IMR-90 (cell line): ENCODE measurements at regions not wholly inside any gene's neighbourhood (a gene's known extent, or its start where the extent isn't known, plus 50 kb on each side); places are given as distances from the start of the nearest gene placed in this dataset.

Experiments used
- BHLHE40 ChIP-seq: fragments of 150-350 bp; IDR thresholded peaks from 2 replicates; pipeline ENCODE4 v1.6.1; 2016; ENCODE audit warnings: mild to moderate bottlenecking, low read depth, low read length
- CEBPB ChIP-seq: IDR thresholded peaks from 2 replicates; pipeline ENCODE4 v1.6.1; 2012; ENCODE audit warnings: low read depth, low read length, improper control_type of control experiment
- CHD1 ChIP-seq: IDR thresholded peaks from 2 replicates; pipeline ENCODE4 v1.6.1; 2012; ENCODE audit warnings: low read depth, low read length, improper control_type of control experiment
- CTCF ChIP-seq: conservative IDR thresholded peaks from 2 replicates; pipeline ENCODE4 v1.5.1; 2012; ENCODE audit warnings: mild to moderate bottlenecking, low read depth, low read length, improper control_type of control experiment
- FOS ChIP-seq: fragments of 150-350 bp; IDR thresholded peaks from 2 replicates; pipeline ENCODE4 v1.6.1; 2016; ENCODE audit warnings: low read depth, low read length
- MAZ ChIP-seq: IDR thresholded peaks from 2 replicates; pipeline ENCODE4 v1.6.1; 2012; ENCODE audit warnings: low read depth, mild to moderate bottlenecking, low read length, improper control_type of control experiment, moderate library complexity, borderline replicate concordance
- POLR2A ChIP-seq: IDR thresholded peaks from 2 replicates; pipeline ENCODE4 v1.6.1; 2012; ENCODE audit warnings: mild to moderate bottlenecking, low read depth, low read length
- RAD21 ChIP-seq: IDR thresholded peaks from 2 replicates; pipeline ENCODE4 v1.6.1; 2012; ENCODE audit warnings: low read length, improper control_type of control experiment
- RCOR1 ChIP-seq: IDR thresholded peaks from 2 replicates; pipeline ENCODE4 v1.6.1; 2012; ENCODE audit warnings: mild to moderate bottlenecking, low read length, improper control_type of control experiment; ENCODE audit not compliant: insufficient replicate concordance
- TF ChIP-seq, protein P1 (sequence below): fragments of 150-350 bp; IDR thresholded peaks from 2 replicates; pipeline ENCODE4 v1.6.1; 2017; ENCODE audit warnings: mild to moderate bottlenecking, antibody characterized with exemption, low read length, low read depth

- TF ChIP-seq RCOR1 (no peak), CTCF (no peak), BHLHE40 (0 out of 2 replicates have a peak, but pooled peaks have one; percentile 7), FOS (no peak), RAD21 (no peak), POLR2A (no peak), CEBPB (no peak), MAZ (no peak), CHD1 (no peak)
- TF ChIP-seq, protein P1, sequence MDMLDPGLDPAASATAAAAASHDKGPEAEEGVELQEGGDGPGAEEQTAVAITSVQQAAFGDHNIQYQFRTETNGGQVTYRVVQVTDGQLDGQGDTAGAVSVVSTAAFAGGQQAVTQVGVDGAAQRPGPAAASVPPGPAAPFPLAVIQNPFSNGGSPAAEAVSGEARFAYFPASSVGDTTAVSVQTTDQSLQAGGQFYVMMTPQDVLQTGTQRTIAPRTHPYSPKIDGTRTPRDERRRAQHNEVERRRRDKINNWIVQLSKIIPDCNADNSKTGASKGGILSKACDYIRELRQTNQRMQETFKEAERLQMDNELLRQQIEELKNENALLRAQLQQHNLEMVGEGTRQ, result no peak
Measured at GRCh38 chr11:10909141-10909883, 51.5 kb upstream of the ZBED5 start.
